Glutamatergic neuron (in vitro differentiated cells): ENCODE measurements at regions not wholly inside any gene's neighbourhood (a gene's known extent, or its start where the extent isn't known, plus 50 kb on each side); places are given as distances from the start of the nearest gene placed in this dataset.

Experiments
- DNase-seq: peaks from one replicate; pipeline ENCODE4 v3.0.0; 2022
- H3K27ac Mint-ChIP-seq: one replicate; pipeline ENCODE4 v1.8.0; 2020; ENCODE audit warnings: mild to moderate bottlenecking, mixed read lengths, inconsistent platforms; ENCODE audit not compliant: unreplicated experiment
- H3K27me3 Mint-ChIP-seq: one replicate; pipeline ENCODE4 v1.8.0; 2020; ENCODE audit warnings: mild to moderate bottlenecking, moderate library complexity, mixed read lengths, inconsistent platforms; ENCODE audit not compliant: unreplicated experiment
- H3K36me3 Mint-ChIP-seq: one replicate; pipeline ENCODE4 v1.8.0; 2020; ENCODE audit warnings: mild to moderate bottlenecking, mixed read lengths, inconsistent platforms; ENCODE audit not compliant: unreplicated experiment
- H3K4me1 Mint-ChIP-seq: one replicate; pipeline ENCODE4 v1.8.0; 2020; ENCODE audit warnings: mild to moderate bottlenecking, low read depth, mixed read lengths, inconsistent platforms; ENCODE audit not compliant: unreplicated experiment
- H3K4me3 Mint-ChIP-seq: one replicate; pipeline ENCODE4 v1.8.0; 2020; ENCODE audit warnings: mild to moderate bottlenecking, mixed read lengths, inconsistent platforms; ENCODE audit not compliant: unreplicated experiment
- H3K9me3 Mint-ChIP-seq: one replicate; pipeline ENCODE4 v1.8.0; 2020; ENCODE audit warnings: mild to moderate bottlenecking, moderate library complexity, mixed read lengths, inconsistent platforms; ENCODE audit not compliant: unreplicated experiment
- TF ChIP-seq, protein P1 (sequence below): fragments of 200-600 bp; sonication (generic); IDR thresholded peaks from one replicate; pipeline ENCODE4 v1.5.0; 2021; ENCODE audit not compliant: partially characterized antibody, unreplicated experiment

DNA sequence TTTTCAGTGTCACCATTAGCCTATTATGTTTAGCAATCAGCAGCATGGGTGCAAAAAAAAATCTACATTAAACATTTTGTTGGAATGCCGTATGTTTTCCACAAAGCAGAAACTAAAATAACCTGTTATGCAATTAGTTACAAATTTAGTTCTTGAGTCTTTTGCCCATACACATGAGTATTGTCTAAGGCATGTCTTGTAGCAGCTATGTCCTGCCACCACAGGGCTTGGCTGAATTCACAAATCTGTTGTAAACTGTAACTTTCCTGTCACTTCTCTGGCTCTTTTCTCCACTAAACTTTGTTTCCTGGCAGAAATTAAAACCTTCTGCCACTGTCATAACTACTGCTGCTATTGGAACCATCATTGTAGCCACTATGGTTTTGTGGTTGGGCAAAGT is 277.9 kb upstream of the SPRY2 start:
- Mint-ChIP-seq H3K4me1 (no peaks in the 10 kb centered on the region), H3K36me3 (no peaks in the 10 kb centered on the region), H3K27ac (no peak overlapping the region), H3K9me3 (no peaks in the 10 kb centered on the region), H3K4me3 (no peak overlapping the region), H3K27me3 (no peaks in the 10 kb centered on the region)
- no peak for DNase-seq
- TF ChIP-seq, protein P1, sequence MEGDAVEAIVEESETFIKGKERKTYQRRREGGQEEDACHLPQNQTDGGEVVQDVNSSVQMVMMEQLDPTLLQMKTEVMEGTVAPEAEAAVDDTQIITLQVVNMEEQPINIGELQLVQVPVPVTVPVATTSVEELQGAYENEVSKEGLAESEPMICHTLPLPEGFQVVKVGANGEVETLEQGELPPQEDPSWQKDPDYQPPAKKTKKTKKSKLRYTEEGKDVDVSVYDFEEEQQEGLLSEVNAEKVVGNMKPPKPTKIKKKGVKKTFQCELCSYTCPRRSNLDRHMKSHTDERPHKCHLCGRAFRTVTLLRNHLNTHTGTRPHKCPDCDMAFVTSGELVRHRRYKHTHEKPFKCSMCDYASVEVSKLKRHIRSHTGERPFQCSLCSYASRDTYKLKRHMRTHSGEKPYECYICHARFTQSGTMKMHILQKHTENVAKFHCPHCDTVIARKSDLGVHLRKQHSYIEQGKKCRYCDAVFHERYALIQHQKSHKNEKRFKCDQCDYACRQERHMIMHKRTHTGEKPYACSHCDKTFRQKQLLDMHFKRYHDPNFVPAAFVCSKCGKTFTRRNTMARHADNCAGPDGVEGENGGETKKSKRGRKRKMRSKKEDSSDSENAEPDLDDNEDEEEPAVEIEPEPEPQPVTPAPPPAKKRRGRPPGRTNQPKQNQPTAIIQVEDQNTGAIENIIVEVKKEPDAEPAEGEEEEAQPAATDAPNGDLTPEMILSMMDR = no peak

DNA sequence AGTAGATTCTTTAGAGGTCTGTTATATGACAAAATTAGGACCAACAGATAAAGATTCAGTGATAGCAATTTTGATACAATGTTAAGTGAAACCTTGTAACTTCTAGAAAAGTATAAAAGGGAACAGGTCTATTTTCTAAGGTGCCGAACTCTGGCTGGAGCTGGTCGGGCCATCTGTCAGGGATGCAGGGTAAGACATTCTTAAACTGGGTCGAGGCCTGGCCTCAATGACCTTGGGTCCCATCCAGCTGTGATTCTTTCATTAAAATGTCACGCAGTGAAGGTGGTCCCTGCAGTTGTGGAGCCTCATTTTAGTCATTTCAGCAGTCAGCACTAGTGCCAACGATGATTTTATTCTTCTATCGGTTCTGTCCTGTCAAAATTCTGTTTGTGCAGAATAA is 271.9 kb upstream of the SPRY2 start:
- H3K4me1 Mint-ChIP-seq = peaks cover 7% of the 10 kb centered on the region
- no peaks in the 10 kb centered on the region for H3K27me3 Mint-ChIP-seq
- no peak overlapping the region for H3K4me3 Mint-ChIP-seq
- TF ChIP-seq, protein P1 = no peak
- DNase-seq = no peak
- H3K9me3 Mint-ChIP-seq = no peaks in the 10 kb centered on the region
- no peaks in the 10 kb centered on the region for H3K36me3 Mint-ChIP-seq
- no peak overlapping the region for H3K27ac Mint-ChIP-seq

DNA sequence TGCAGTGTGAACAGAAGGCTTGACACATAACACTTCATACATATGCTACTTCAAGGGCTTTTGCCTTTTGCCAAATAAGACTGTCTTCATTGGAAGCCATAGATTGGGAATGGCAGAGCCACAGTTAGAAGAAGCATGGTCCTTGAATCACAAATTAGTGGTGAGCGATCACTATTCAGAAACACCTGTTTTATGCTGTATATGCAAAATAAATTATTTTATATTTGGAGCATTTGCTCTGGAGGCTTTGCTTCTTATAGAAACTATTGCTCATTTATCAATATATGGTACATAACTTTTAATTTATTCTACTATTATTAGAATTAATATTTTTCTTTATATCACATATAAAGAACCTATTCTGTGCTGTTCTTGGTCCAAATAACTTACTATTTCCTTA is 270.4 kb upstream of the SPRY2 start:
- peaks cover 7% of the 10 kb centered on the region for H3K4me1 Mint-ChIP-seq
- H3K4me3 Mint-ChIP-seq = no peak overlapping the region
- TF ChIP-seq, protein P1 = no peak
- H3K27ac Mint-ChIP-seq = no peak overlapping the region
- no peak for DNase-seq
- H3K9me3 Mint-ChIP-seq = no peaks in the 10 kb centered on the region
- H3K27me3 Mint-ChIP-seq = no peaks in the 10 kb centered on the region
- H3K36me3 Mint-ChIP-seq = no peaks in the 10 kb centered on the region

DNA sequence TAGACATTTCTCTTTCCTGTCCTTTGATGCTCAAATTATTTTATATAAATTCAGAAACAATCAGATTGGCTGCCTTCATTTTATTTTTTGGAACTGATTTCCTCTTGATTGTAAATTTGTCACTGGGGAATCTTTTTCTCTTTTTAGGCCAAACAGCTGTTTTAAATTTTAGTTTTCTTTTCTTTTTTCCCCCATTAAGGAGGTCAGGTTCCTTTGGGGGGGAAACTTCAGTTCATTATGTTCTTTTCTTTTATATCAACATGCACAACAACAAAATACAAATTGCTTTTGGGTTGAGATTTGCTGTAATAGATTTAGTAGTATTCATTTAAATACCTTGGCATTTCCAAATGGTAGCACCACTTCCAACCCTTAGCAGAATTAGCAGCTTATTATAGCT is 264.8 kb upstream of the SPRY2 start:
- no peaks in the 10 kb centered on the region for H3K27me3 Mint-ChIP-seq
- TF ChIP-seq, protein P1 = no peak
- H3K4me3 Mint-ChIP-seq = no peak overlapping the region
- peaks cover 3% of the 10 kb centered on the region for H3K4me1 Mint-ChIP-seq
- DNase-seq = no peak
- no peaks in the 10 kb centered on the region for H3K9me3 Mint-ChIP-seq
- no peaks in the 10 kb centered on the region for H3K36me3 Mint-ChIP-seq
- no peak overlapping the region for H3K27ac Mint-ChIP-seq

DNA sequence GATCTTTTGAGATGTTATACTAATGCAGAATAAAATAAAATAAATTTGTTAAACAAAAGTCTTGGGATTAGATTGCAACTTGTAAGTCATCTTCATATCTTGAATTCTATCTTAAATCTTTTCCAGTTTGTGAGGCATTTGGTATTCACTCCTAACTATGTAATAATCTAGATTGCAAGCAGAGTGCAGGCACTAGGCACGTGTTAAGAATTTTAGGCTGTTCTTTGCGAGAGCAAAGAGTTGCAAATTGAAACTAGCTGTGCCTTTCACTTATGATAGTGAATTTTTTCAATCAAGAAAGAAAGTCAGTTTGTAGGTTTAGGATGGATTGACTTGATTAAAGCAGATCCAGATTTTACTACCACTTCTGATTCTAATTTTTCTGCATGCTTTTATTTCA is 264.1 kb upstream of the SPRY2 start:
- Mint-ChIP-seq H3K27me3 (no peaks in the 10 kb centered on the region), H3K9me3 (no peaks in the 10 kb centered on the region), H3K4me1 (peaks cover 3% of the 10 kb centered on the region), H3K27ac (no peak overlapping the region), H3K36me3 (no peaks in the 10 kb centered on the region), H3K4me3 (no peak overlapping the region)
- TF ChIP-seq, protein P1 = no peak
- DNase-seq = no peak
